ENCODE measurements at regions not wholly inside any gene's neighbourhood (a gene's known extent, or its start where the extent isn't known, plus 50 kb on each side); places are given as distances from the start of the nearest gene placed in this dataset.

DNA sequence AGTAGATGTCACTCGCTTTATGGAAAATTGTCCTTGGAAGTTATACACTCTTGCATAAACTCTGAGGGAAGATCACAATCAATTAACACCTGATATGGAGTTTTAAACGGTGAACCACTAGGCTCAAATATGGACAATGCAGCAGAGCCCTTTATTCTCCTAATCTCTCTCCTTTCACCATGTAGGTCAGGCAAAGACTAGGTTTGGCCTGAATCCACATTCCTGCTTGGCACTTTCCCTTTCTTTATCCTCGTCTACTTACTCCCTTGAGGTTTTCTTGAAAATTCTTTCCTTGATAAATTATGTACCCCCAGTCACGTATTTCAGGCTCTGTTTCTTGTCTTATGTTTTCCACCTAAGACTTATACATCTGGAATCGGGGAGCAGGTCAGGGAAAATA, 751.7 kb downstream of the DACH1 start:
- no peak for TF ChIP-seq SPI1 (IDR thresholded peaks at IDR 0.05; ENCODE audit: low read depth, low read length)
- no peak for TF ChIP-seq TAF1 (IDR thresholded peaks at IDR 0.05; ENCODE audit: low read depth, low read length)

Data from GM12891 (cell line).